ENCODE measurements at regions not wholly inside any gene's neighbourhood (a gene's known extent, or its start where the extent isn't known, plus 50 kb on each side); places are given as distances from the start of the nearest gene placed in this dataset.

DNA sequence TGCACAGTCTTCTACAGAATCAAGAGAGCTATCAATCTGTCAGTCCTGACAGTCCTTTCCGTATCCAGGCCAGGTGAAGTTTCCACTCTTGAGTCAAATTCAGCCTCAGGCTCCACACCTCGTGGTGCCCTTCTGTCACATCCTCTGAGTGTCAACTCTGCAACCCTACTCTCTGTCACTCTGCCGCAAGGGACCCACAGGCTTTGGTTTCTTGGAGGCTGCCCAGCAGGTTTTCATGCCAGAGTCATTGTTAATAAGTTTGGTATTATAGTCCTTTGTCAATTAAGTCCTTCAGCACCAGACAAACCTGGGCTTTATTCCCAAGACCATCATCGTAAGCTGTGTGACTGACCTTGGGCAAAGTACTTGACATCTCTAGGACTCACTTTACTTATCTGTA, 83.4 kb upstream of the KLHL13 start:
- H3K27me3 ChIP-seq (ENCODE audit: control insufficient read depth, insufficient read depth, low read length): no peaks in the 10 kb centered on the region
- DNase-seq: no peak
- H3K36me3 ChIP-seq (replicated peaks; ENCODE audit: control insufficient read depth, insufficient read depth, low read length): no peaks in the 10 kb centered on the region
- no peak overlapping the region for H3K4me3 ChIP-seq (ENCODE audit: insufficient read depth, low read depth, low read length)

DNA sequence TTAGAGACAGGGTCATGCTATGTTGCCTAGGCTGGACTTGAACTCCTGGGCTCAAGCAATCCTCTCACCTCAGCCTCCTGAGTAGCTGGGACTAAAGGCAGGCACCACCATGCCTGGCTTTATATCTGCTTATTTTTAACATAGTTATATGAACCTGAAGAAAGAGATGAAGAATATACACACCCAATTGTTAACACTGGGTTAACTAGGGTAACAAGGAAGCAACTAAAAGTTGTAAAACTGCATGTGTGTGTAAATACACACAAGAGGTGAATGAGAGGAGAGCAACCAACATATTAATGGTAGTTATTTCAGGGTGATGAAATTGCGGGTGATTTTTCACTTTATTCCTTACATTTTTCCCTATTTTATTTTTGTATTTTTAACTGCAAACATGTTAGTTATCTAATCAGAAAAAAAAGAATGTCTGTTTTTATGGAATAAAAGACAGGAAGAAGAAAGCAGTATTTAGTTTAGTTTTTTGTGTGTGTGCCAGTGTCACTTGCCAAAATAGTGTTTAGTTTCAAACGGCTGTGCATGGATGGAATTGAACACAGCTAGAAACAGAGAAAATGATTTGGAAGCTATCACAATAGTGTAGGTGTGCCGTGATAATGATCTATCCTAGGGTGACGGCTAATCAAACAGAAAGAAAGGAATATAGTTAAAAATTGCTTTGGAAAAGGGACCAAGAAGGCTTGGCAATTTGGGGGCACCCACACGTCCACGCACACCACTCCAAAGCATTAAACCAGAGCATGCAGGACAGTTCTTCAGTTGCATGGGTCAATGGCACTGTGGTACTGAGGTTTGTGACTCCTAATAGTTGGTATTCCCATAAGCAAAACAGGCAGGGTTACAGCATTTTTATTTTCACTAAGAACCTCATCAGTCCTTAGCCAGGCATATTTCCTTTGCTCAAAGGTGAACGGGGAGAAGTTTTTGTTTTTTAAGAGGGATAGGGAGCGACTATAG, 89.1 kb upstream of the KLHL13 start:
- Histone ChIP-seq H3K27me3 (ENCODE audit: control insufficient read depth, insufficient read depth, low read length) (no peaks in the 10 kb centered on the region), H3K4me3 (ENCODE audit: insufficient read depth, low read depth, low read length) (no peak overlapping the region), H3K36me3 (replicated peaks; ENCODE audit: control insufficient read depth, insufficient read depth, low read length) (no peaks in the 10 kb centered on the region)
- no peak for DNase-seq

DNA sequence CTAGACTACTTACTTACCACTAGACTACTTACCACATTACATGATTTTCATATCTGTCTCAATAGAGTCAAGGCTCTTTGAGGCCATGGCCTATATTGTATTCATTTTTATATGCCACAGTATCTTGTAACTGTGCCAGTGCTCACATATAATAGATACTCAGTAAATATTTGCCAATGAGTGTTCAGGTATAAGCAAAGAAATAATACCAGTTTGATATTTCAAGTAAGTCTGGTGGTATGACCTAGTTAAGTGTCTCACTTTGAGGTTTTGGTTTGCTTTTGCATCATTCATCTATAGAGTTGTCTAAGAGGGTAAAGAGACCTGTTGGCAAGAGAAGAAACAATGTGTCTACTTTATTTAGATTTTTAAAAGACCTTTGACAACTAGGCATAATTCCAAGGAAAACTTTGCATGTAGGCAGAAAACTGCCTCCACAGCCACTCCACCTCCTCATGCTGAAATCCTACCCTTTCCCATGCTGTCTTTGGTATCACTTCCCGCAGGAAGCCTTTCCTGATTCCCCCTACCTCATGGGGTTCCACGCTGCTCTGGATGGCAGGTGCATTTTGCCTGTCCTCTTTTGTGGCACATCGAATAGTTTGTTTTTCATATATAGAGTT, 91.3 kb upstream of the KLHL13 start:
- Histone ChIP-seq H3K4me3 (ENCODE audit: insufficient read depth, low read depth, low read length) (no peak overlapping the region), H3K27me3 (ENCODE audit: control insufficient read depth, insufficient read depth, low read length) (no peaks in the 10 kb centered on the region), H3K36me3 (replicated peaks; ENCODE audit: control insufficient read depth, insufficient read depth, low read length) (no peaks in the 10 kb centered on the region)
- DNase-seq: no peak

- no peaks in the 10 kb centered on the region for H3K36me3 ChIP-seq (replicated peaks; ENCODE audit: control insufficient read depth, insufficient read depth, low read length)
- H3K4me3 ChIP-seq (ENCODE audit: insufficient read depth, low read depth, low read length): no peak overlapping the region
- H3K27me3 ChIP-seq (ENCODE audit: control insufficient read depth, insufficient read depth, low read length): no peaks in the 10 kb centered on the region
- DNase-seq: no peak
Observed at GRCh38 chrX:118208481-118208880, 91.9 kb upstream of the KLHL13 start.

GRCh38 chrX:118211891-118212816, 95.5 kb upstream of the KLHL13 start:
- H3K4me3 ChIP-seq (ENCODE audit: insufficient read depth, low read depth, low read length): no peak overlapping the region
- H3K27me3 ChIP-seq (ENCODE audit: control insufficient read depth, insufficient read depth, low read length): no peaks in the 10 kb centered on the region
- peak; percentile 13 for DNase-seq
- H3K36me3 ChIP-seq (replicated peaks; ENCODE audit: control insufficient read depth, insufficient read depth, low read length): no peaks in the 10 kb centered on the region

DNA sequence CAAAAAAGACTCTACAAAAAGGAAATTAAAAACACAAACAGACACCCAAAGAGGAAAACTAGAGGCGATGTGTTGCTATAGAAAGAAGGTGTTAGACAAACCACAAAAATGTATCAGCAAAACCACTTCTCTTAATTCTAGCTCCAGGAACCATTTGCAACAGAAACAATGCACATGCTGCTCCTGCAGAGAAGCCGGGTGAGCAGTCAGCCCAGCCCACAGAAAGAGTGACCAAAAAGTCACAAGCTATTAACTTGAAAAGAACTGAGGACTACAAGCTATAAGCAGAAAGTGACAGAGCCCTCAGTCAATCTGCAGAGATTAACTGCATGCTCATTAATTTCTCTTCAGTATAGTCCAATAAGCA, 96.2 kb upstream of the KLHL13 start:
- Histone ChIP-seq H3K27me3 (ENCODE audit: control insufficient read depth, insufficient read depth, low read length) (no peaks in the 10 kb centered on the region), H3K36me3 (replicated peaks; ENCODE audit: control insufficient read depth, insufficient read depth, low read length) (no peaks in the 10 kb centered on the region), H3K4me3 (ENCODE audit: insufficient read depth, low read depth, low read length) (no peak overlapping the region)
- no peak for DNase-seq

GRCh38 chrX:118215346-118215745, 98.7 kb upstream of the KLHL13 start:
- Histone ChIP-seq H3K27me3 (ENCODE audit: control insufficient read depth, insufficient read depth, low read length) (no peaks in the 10 kb centered on the region), H3K4me3 (ENCODE audit: insufficient read depth, low read depth, low read length) (no peak overlapping the region), H3K36me3 (replicated peaks; ENCODE audit: control insufficient read depth, insufficient read depth, low read length) (no peaks in the 10 kb centered on the region)
- DNase-seq: no peak

- Histone ChIP-seq H3K27me3 (ENCODE audit: control insufficient read depth, insufficient read depth, low read length) (no peaks in the 10 kb centered on the region), H3K36me3 (replicated peaks; ENCODE audit: control insufficient read depth, insufficient read depth, low read length) (no peaks in the 10 kb centered on the region), H3K4me3 (ENCODE audit: insufficient read depth, low read depth, low read length) (no peak overlapping the region)
- no peak for DNase-seq
Observed at GRCh38 chrX:118216087-118216486, 99.5 kb upstream of the KLHL13 start.

- H3K27me3 ChIP-seq (ENCODE audit: control insufficient read depth, insufficient read depth, low read length): no peaks in the 10 kb centered on the region
- H3K4me3 ChIP-seq (ENCODE audit: insufficient read depth, low read depth, low read length): no peak overlapping the region
- no peak for DNase-seq
- H3K36me3 ChIP-seq (replicated peaks; ENCODE audit: control insufficient read depth, insufficient read depth, low read length): no peaks in the 10 kb centered on the region
Observed at GRCh38 chrX:118216509-118216908, 99.9 kb upstream of the KLHL13 start.

DNA sequence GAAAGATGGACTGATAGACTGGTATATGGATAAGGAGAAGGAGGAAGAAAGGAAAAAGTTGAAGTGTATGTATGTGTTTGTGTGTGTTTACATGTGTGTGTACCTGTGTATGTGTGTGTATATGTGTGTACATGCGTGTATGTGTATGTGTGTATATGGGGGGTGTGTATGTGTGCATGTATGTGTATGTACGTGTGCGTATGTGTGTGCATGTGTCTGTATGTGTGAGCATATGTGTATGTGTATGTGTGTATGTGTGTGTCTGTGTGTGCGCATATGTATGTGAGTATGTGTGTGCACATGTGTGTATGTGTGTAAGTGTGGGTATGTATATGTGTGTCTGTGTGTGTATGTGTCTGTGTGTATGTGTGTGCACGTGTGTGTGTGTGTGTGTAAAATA, 101.5 kb upstream of the KLHL13 start:
- Histone ChIP-seq H3K36me3 (replicated peaks; ENCODE audit: control insufficient read depth, insufficient read depth, low read length) (no peaks in the 10 kb centered on the region), H3K27me3 (ENCODE audit: control insufficient read depth, insufficient read depth, low read length) (no peaks in the 10 kb centered on the region), H3K4me3 (ENCODE audit: insufficient read depth, low read depth, low read length) (no peak overlapping the region)
- DNase-seq: no peak

DNA sequence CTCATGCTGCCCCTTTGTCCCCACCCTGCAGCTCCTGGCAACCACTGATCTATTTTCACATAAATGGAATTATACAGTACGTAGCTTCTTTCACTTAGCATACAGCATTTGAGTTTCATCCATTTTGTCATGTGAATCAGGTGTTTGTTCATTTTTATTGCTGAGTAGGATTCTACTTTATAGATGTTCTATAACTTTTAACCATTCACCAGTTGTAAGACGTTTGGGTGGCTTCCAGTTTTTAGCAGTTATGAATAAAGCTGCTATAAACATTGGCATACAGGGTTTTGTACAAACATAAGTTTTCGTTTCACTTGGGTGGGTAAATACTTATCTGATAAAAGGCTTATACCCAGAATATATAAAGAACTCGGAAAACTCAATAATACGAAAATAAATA, 102.3 kb upstream of the KLHL13 start:
- no peak for DNase-seq
- Histone ChIP-seq H3K4me3 (ENCODE audit: insufficient read depth, low read depth, low read length) (no peak overlapping the region), H3K27me3 (ENCODE audit: control insufficient read depth, insufficient read depth, low read length) (no peaks in the 10 kb centered on the region), H3K36me3 (replicated peaks; ENCODE audit: control insufficient read depth, insufficient read depth, low read length) (no peaks in the 10 kb centered on the region)

- H3K4me3 ChIP-seq (ENCODE audit: insufficient read depth, low read depth, low read length): no peak overlapping the region
- no peak for DNase-seq
Observed at GRCh38 chrX:118219866-118220265, 103.3 kb upstream of the KLHL13 start.

GRCh38 chrX:118220509-118220908, 103.9 kb upstream of the KLHL13 start:
- H3K27me3 ChIP-seq (ENCODE audit: control insufficient read depth, insufficient read depth, low read length): no peaks in the 10 kb centered on the region

More at GRCh38 chrX:118219866-118220265, 103.3 kb upstream of the KLHL13 start:
- Histone ChIP-seq H3K27me3 (ENCODE audit: control insufficient read depth, insufficient read depth, low read length) (no peaks in the 10 kb centered on the region), H3K36me3 (replicated peaks; ENCODE audit: control insufficient read depth, insufficient read depth, low read length) (no peaks in the 10 kb centered on the region)

DNA sequence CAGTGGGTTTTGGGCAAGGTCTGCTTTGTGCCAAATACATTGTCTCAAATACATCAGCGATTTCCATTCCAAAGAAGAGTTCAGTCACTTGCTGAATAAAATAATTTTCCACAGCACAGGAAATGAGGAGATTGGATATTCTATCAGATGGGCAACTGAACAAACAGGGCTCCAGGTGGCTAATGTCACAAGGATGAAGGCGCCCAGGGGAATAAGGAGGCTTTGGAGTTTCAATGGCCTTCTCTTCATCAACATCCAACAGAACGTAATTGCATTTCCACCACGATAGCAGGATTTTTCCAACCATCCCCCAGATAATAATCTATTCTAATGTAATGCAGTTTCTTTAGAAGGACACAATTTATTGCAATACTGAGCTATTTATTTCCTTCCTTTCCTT, 104.7 kb upstream of the KLHL13 start:
- H3K4me3 ChIP-seq (ENCODE audit: insufficient read depth, low read depth, low read length): no peak overlapping the region
- H3K27me3 ChIP-seq (ENCODE audit: control insufficient read depth, insufficient read depth, low read length): no peaks in the 10 kb centered on the region
- no peak for DNase-seq
- no peaks in the 10 kb centered on the region for H3K36me3 ChIP-seq (replicated peaks; ENCODE audit: control insufficient read depth, insufficient read depth, low read length)

More at GRCh38 chrX:118220509-118220908, 103.9 kb upstream of the KLHL13 start:
- no peak overlapping the region for H3K4me3 ChIP-seq (ENCODE audit: insufficient read depth, low read depth, low read length)
- DNase-seq: no peak
- no peaks in the 10 kb centered on the region for H3K36me3 ChIP-seq (replicated peaks; ENCODE audit: control insufficient read depth, insufficient read depth, low read length)
